ENCODE measurements at regions not wholly inside any gene's neighbourhood (a gene's known extent, or its start where the extent isn't known, plus 50 kb on each side); places are given as distances from the start of the nearest gene placed in this dataset.
A peak's percentile ranks its signal among the peaks of the same experiment; 100 is the strongest.
"Not testable (repeated sequence)": the region's sequence is repeated elsewhere in the genome, so short reads cannot be mapped to it uniquely, and the experiment has no call there.

DNA sequence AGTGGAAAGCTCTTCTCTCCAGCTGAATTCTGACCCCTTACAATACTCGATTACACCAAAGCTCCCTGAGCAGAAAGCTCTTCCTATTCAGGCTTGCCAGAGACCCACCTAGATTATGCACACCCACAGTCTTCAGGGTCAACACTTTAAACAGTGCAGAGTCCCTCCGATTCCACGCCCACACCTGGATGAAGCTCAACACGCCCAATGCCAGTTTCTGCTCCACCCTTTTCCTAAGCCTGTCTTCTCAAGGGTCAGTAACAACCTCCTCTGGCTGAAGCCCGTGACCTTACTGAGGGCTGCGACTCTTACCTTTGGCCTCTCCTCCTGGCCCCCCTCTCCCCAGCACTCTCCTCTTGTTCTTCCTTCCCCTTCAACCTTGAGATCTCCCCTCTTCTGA lies 492.0 kb upstream of the SALL3 start:
- no peaks in the 10 kb centered on the region for H3K4me1 Mint-ChIP-seq
- H3K4me3 Mint-ChIP-seq = no peak overlapping the region
- H3K9me3 Mint-ChIP-seq = peaks cover 16% of the 10 kb centered on the region
- no peak overlapping the region for H3K27ac Mint-ChIP-seq
- TF ChIP-seq, protein P1, sequence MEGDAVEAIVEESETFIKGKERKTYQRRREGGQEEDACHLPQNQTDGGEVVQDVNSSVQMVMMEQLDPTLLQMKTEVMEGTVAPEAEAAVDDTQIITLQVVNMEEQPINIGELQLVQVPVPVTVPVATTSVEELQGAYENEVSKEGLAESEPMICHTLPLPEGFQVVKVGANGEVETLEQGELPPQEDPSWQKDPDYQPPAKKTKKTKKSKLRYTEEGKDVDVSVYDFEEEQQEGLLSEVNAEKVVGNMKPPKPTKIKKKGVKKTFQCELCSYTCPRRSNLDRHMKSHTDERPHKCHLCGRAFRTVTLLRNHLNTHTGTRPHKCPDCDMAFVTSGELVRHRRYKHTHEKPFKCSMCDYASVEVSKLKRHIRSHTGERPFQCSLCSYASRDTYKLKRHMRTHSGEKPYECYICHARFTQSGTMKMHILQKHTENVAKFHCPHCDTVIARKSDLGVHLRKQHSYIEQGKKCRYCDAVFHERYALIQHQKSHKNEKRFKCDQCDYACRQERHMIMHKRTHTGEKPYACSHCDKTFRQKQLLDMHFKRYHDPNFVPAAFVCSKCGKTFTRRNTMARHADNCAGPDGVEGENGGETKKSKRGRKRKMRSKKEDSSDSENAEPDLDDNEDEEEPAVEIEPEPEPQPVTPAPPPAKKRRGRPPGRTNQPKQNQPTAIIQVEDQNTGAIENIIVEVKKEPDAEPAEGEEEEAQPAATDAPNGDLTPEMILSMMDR (IDR thresholded peaks at IDR 0.05) = no peak
- no peak for DNase-seq
- H3K27me3 Mint-ChIP-seq (ENCODE audit: low read depth, poor library complexity) = peaks cover 12% of the 10 kb centered on the region
- no peaks in the 10 kb centered on the region for H3K36me3 Mint-ChIP-seq (ENCODE audit: low read depth)

DNA sequence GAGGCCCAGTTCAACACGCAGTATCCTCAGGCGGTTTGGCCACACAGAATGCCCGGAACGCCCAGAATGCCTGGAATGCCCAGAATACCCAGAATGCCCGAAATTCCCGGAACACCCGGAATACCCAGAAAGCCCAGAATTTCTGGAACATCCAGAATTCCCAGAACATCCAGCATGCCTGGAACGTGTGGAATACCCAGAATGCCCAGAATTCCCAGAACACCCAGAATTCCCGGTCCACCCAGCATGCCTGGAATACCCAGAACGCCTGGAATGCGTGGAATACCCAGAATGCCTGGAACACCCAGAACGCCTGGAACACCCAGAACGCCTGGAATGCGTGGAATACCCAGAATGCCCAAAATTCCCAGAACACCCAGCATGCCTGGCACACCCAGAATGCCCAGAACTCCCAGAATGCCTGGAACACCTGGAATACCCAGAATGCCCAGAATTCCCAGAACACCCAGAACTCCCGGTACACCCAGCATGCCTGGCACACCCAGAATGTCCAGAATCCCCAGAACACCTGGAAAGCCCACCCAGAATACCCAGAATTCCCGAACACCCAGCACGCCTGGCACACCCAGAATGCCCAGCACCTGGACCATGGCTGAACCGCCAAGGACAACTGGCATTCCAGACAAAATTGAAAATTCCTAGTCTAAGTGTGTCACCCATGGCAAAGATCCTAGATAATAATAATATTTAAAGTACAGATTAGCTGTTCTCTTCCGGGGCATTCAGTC lies 487.4 kb upstream of the SALL3 start:
- H3K9me3 Mint-ChIP-seq = peaks cover 20% of the 10 kb centered on the region
- no peaks in the 10 kb centered on the region for H3K36me3 Mint-ChIP-seq (ENCODE audit: low read depth)
- no peaks in the 10 kb centered on the region for H3K4me1 Mint-ChIP-seq
- no peak overlapping the region for H3K4me3 Mint-ChIP-seq
- no peak overlapping the region for H3K27ac Mint-ChIP-seq
- TF ChIP-seq, protein P1 (IDR thresholded peaks at IDR 0.05) = no peak
- no peak for DNase-seq
- peaks cover 6% of the 10 kb centered on the region for H3K27me3 Mint-ChIP-seq (ENCODE audit: low read depth, poor library complexity)

DNA sequence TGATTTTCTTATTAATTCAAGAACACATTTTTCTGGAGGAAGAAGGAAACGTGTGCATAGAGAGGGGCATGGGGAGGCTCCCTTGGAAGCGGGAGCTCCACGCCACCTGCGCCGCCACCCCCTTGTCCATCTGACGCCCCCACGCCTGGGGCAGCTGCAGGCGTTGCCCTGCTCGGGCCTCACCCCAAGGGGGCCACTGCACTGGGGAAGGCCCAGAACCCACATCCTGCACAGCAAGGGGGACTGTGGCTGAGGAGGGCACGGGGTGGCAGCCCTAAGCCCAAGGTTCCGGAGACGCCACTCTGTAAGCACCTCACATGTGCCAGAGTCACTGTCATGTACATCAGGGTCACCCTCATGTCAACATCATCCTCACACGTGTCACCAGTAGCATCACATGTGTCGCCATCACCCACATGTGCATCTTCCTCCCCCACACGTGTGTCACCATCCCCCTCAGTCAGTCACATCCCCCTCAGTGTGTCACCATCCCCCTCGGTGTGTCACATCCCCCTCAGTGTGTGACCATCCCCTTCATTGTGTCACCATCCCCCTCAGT lies 486.7 kb upstream of the SALL3 start:
- Mint-ChIP-seq H3K27me3 (ENCODE audit: low read depth, poor library complexity) (peaks cover 6% of the 10 kb centered on the region), H3K4me1 (no peaks in the 10 kb centered on the region), H3K4me3 (no peak overlapping the region), H3K9me3 (peaks cover 20% of the 10 kb centered on the region), H3K36me3 (ENCODE audit: low read depth) (no peaks in the 10 kb centered on the region), H3K27ac (no peak overlapping the region)
- no peak for DNase-seq
- TF ChIP-seq, protein P1 (IDR thresholded peaks at IDR 0.05) = no peak

DNA sequence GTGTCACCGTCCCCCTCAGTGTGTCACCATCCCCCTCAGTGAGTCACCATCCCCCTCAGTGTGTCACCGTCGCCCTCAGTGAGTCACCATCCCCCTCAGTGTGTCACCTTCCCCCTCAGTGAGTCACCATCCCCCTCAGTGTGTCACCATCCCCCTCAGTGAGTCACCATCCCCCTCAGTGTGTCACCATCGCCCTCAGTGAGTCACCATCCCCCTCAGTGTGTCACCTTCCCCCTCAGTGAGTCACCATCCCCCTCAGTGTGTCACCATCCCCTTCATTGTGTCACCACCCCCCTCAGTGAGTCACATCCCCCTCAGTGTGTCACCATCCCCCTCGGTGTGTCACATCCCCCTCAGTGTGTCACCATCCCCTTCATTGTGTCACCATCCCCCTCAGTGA lies 486.1 kb upstream of the SALL3 start:
- H3K4me3 Mint-ChIP-seq; H3K4me1 Mint-ChIP-seq; H3K27me3 Mint-ChIP-seq (ENCODE audit: low read depth, poor library complexity); H3K27ac Mint-ChIP-seq; DNase-seq; H3K36me3 Mint-ChIP-seq (ENCODE audit: low read depth): not testable (repeated sequence)
- peaks cover 20% of the 10 kb centered on the region for H3K9me3 Mint-ChIP-seq

DNA sequence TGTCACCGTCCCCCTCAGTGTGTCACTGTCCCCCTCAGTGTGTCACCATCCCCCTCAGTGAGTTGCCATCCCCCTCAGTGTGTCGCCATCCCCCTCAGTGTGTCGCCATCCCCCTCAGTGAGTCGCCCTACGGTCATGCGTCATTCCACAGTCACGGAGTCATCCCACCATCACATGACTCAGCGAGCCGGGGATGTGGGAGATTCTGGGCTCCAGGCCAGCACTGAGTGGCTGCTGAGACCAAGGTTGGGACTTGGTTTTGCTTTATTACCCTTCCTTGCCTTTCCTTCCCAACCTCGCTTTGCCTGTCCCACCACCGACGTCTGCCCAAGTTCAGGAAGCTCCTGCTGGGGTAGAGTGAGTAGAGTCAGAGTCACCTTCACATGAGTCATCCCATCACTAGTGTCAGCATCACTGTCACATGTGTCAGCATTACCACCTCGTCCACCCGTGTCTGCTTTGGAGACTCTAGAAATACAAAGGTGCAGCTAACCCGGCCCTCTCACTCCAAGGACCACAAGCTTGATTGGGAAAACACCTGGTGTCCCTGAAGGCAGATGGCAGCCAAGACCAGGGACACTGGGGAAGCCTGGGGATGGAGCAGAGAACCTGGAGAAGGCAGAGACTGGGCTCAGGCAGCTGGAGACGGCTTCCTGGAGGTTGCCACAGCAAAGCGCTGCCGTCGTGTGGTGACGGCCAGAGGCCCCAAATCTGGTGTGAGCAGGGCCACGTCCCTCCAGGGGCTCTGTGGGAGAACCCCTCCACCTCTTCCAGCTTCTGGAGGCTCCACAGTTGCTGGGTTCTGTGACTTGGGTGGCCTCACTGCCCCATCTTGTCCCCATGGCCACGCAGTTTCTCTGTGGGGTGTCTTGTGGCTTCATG lies 485.2 kb upstream of the SALL3 start:
- H3K4me1 Mint-ChIP-seq = no peaks in the 10 kb centered on the region
- H3K36me3 Mint-ChIP-seq (ENCODE audit: low read depth) = no peaks in the 10 kb centered on the region
- peaks cover 20% of the 10 kb centered on the region for H3K9me3 Mint-ChIP-seq
- peaks cover 4% of the 10 kb centered on the region for H3K27me3 Mint-ChIP-seq (ENCODE audit: low read depth, poor library complexity)
- peak overlapping the region; percentile 68 for H3K27ac Mint-ChIP-seq
- no peak overlapping the region for H3K4me3 Mint-ChIP-seq
- TF ChIP-seq, protein P1 (IDR thresholded peaks at IDR 0.05) = no peak
- DNase-seq = no peak

DNA sequence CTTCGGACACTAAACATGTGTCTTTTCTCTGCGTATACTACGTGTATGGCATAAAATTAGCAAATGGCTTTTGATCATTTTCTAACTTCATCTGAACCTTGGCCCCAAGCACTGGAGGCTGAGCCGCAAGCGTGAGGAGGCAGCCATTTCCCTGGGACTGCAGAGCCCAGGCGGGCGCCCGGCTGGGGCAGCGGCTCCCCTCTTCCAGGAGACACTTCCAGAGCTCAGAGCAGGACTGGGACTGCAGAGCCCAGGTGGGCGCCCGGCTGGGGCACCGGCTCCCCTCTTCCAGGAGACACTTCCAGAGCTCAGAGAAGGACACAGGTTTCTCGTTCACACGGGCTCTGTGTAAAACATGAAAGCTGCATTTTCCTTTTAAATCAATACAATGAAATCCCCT lies 484.1 kb upstream of the SALL3 start:
- TF ChIP-seq, protein P1 (IDR thresholded peaks at IDR 0.05) = no peak
- no peak overlapping the region for H3K27ac Mint-ChIP-seq
- no peaks in the 10 kb centered on the region for H3K36me3 Mint-ChIP-seq (ENCODE audit: low read depth)
- H3K27me3 Mint-ChIP-seq (ENCODE audit: low read depth, poor library complexity) = peaks cover 4% of the 10 kb centered on the region
- no peak overlapping the region for H3K4me3 Mint-ChIP-seq
- peaks cover 7% of the 10 kb centered on the region for H3K4me1 Mint-ChIP-seq
- DNase-seq = no peak
- peaks cover 20% of the 10 kb centered on the region for H3K9me3 Mint-ChIP-seq
